GM12878 (cell line): ENCODE measurements at regions not wholly inside any gene's neighbourhood (a gene's known extent, or its start where the extent isn't known, plus 50 kb on each side); places are given as distances from the start of the nearest gene placed in this dataset.

Experiments used
- ATAC-seq: fragments of 200-7000 bp; cut with Tn5 transposase; 3 replicates; pipeline ENCODE4 v1.9.1; 2020; ENCODE audit warnings: mild to moderate bottlenecking, moderate library complexity
- BruUV-seq: library from RNA; stranded (reverse); fragments of 400-500 nt; replicated peaks from 2 replicates; lab custom pipeline; 2021; lab: Mats Ljungman, UMichigan
- CTCF ChIA-PET: fragments of 300-600 bp; sonication (Branson Sonifier 250); formaldehyde crosslinking; extraction: SDS; loops from one replicate; lab custom pipeline; 2021; ENCODE audit warnings: inconsistent platforms; lab: Yijun Ruan, JAX
- POLR2A ChIA-PET: fragments of 350-600 bp; formaldehyde crosslinking; extraction: SDS; loops from one replicate; lab custom pipeline; 2021; ENCODE audit warnings: inconsistent platforms; lab: Charles Lee
- RAD21 ChIA-PET: fragments of 300-600 bp; sonication (Branson Sonifier 250); formaldehyde crosslinking; loops from one replicate; lab custom pipeline; 2023; ENCODE audit warnings: antibody characterized with exemption; ENCODE audit not compliant: unreplicated experiment; lab: Charles Lee
- SMC1A ChIA-PET: fragments of 300-600 bp; sonication (Branson Sonifier 250); formaldehyde crosslinking; loops from one replicate; lab custom pipeline; 2023; ENCODE audit not compliant: unreplicated experiment, uncharacterized antibody; lab: Charles Lee
- DNase-seq: peaks from one replicate; pipeline ENCODE4 v3.0.0-alpha.2; 2011; ENCODE audit warnings: low read depth, low spot score
- FAIRE-seq: peaks from 3 replicates; lab custom pipeline; 2011; peaks lifted over from hg19 to GRCh38; lab: Jason Lieb, UNC
- H2AFZ ChIP-seq: 2 replicates; pipeline ENCODE4 v1.6.0; 2011; ENCODE audit warnings: low read depth, low read length, control low read depth; ENCODE audit not compliant: control insufficient read depth
- H3K27ac ChIP-seq: 2 replicates; pipeline ENCODE4 v1.5.1; 2011; ENCODE audit warnings: control low read depth; ENCODE audit not compliant: control insufficient read depth, insufficient read depth
- H3K27me3 ChIP-seq, 2 experiments: replicated peaks in 1 of 2; 2 replicates each; pipeline versions ENCODE4 v1.6.0 to v1.6.1; 2011; ENCODE audit warnings: low read length in 1 of 2; ENCODE audit not compliant: control insufficient read depth in 2 of 2, insufficient read depth in 2 of 2
- H3K36me3 ChIP-seq, 2 experiments: 2 replicates each; pipeline ENCODE4 v1.5.1; 2011; ENCODE audit warnings: low read length in 1 of 2; ENCODE audit not compliant: control insufficient read depth in 2 of 2, insufficient read depth in 2 of 2
- H3K4me1 ChIP-seq: 2 replicates; pipeline ENCODE4 v1.6.1; 2011; ENCODE audit warnings: mild to moderate bottlenecking, low read length, moderate library complexity, mixed read lengths; ENCODE audit not compliant: control insufficient read depth, insufficient read depth
- H3K4me2 ChIP-seq: 2 replicates; pipeline ENCODE4 v1.6.0; 2011; ENCODE audit warnings: control low read depth; ENCODE audit not compliant: control insufficient read depth, insufficient read depth
- H3K4me3 ChIP-seq: fragments of 200-600 bp; sonication (generic); 2 replicates; pipeline ENCODE4 v1.5.1; 2016
- H3K79me2 ChIP-seq: 2 replicates; pipeline ENCODE4 v1.6.0; 2011; ENCODE audit warnings: low read length; ENCODE audit not compliant: control insufficient read depth, insufficient read depth
- H3K9ac ChIP-seq: 2 replicates; pipeline ENCODE4 v1.8.0; 2011; ENCODE audit warnings: low read length, control low read depth, mixed read lengths; ENCODE audit not compliant: control insufficient read depth, insufficient read depth
- H3K9me3 ChIP-seq: replicated peaks from 3 replicates; pipeline ENCODE4 v1.5.1; 2011; ENCODE audit warnings: mild to moderate bottlenecking, low read length; ENCODE audit not compliant: control insufficient read depth, insufficient read depth
- H4K20me1 ChIP-seq: 2 replicates; pipeline ENCODE4 v1.6.0; 2011; ENCODE audit not compliant: control insufficient read depth, insufficient read depth
- EP300 ChIP-seq, 2 experiments: fragments of 150-350 bp in 1 of 2; IDR thresholded peaks; 2 replicates each; pipeline ENCODE4 v1.6.1; 2011 to 2012; ENCODE audit warnings: low read depth in 2 of 2, low read length in 2 of 2, borderline replicate concordance in 1 of 2, improper control_type of control experiment in 1 of 2, inconsistent platforms in 1 of 2; ENCODE audit not compliant: control insufficient read depth in 1 of 2
- SUZ12 ChIP-seq: fragments of 200-600 bp; sonication (generic); IDR thresholded peaks from one replicate; pipeline ENCODE4 v1.6.1; 2018; ENCODE audit warnings: antibody characterized with exemption, mild to moderate bottlenecking; ENCODE audit not compliant: unreplicated experiment
- YY1 ChIP-seq: IDR thresholded peaks from 2 replicates; pipeline ENCODE4 v1.6.1; 2011; ENCODE audit warnings: low read depth, mild to moderate bottlenecking, low read length
- ZZZ3 ChIP-seq: IDR thresholded peaks from 2 replicates; pipeline ENCODE4 v1.6.1; 2011; ENCODE audit warnings: low read depth; ENCODE audit not compliant: control insufficient read depth, insufficient read length
- WGBS: methylation state at CpG from one replicate; pipeline ENCODE4 v1.1.6; 2016; ENCODE audit warnings: low lambda C conversion rate; ENCODE audit not compliant: insufficient replicate concordance, insufficient coverage; ENCODE audit errors: missing lambda C conversion rate; 5-methylcytosine and 5-hydroxymethylcytosine counted together
- in situ Hi-C: fragments of 300-500 bp; cut with MboI; formaldehyde crosslinking; loops from 9 replicates; pipeline ENCODE4 v1.14.3; 2018; ENCODE audit warnings: mixed read lengths
- intact Hi-C: fragments of 100-400 bp; cut with micrococcal nuclease; formaldehyde crosslinking; loops from one replicate; pipeline ENCODE4 v1.14.2; 2022; ENCODE audit not compliant: unreplicated experiment
- TF ChIP-seq, protein P1 (sequence below): fragments of 450-650 bp; IDR thresholded peaks from 2 replicates; pipeline ENCODE4 v1.6.1; 2016; ENCODE audit warnings: mild to moderate bottlenecking
- TF ChIP-seq, protein P2 (sequence below): fragments of 450-650 bp; formaldehyde crosslinking; IDR thresholded peaks from 2 replicates; pipeline ENCODE4 v1.4.0; 2022; ENCODE audit warnings: mild to moderate bottlenecking, moderate library complexity

DNA sequence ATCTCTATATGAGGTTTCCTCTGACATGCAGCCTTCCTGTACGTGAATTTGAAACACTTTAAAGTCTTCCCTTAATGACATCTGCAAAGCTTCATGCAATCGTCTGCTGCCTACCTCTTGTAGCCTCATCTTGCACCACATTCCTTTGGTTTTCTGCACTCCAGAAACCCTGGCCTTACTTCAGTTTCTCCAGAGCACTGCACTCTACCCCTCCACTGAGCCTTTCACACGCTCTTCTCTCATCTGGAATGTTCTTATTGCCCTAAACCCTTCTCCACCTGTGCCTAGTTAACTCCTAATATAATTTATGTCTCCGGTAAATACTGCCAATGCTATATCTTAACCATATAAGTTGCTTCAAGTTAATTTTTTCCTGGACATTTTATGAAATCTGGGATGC lies 168.8 kb upstream of the SLC27A6 start:
- DNase-seq (no peak), ATAC-seq (no peak), FAIRE-seq (no peak)
- CTCF ChIA-PET: no interaction called here
- SMC1A ChIA-PET: no interaction called here
- H3K4me2 ChIP-seq: no peak overlapping the region
- H3K27ac ChIP-seq: no peak overlapping the region
- no peaks in the 10 kb centered on the region for H3K36me3 ChIP-seq
- no peaks in the 10 kb centered on the region for H3K27me3 ChIP-seq
- WGBS: 16% methylated on average over 4 of the region's 4 CpGs
- H3K4me3 ChIP-seq: no peak overlapping the region
- BruUV-seq: no TSS peak
- no peak overlapping the region for H2AFZ ChIP-seq
- RAD21 ChIA-PET: no interaction called here
- no peak overlapping the region for H3K9ac ChIP-seq
- no peaks in the 10 kb centered on the region for H3K4me1 ChIP-seq
- no peak for TF ChIP-seq ZZZ3
- no peaks in the 10 kb centered on the region for H3K9me3 ChIP-seq
- intact Hi-C loops: no loop called here
- H4K20me1 ChIP-seq: no peaks in the 10 kb centered on the region
- POLR2A ChIA-PET: no interaction called here
- in situ Hi-C loops: no loop called here
- H3K79me2 ChIP-seq: no peaks in the 10 kb centered on the region

DNA sequence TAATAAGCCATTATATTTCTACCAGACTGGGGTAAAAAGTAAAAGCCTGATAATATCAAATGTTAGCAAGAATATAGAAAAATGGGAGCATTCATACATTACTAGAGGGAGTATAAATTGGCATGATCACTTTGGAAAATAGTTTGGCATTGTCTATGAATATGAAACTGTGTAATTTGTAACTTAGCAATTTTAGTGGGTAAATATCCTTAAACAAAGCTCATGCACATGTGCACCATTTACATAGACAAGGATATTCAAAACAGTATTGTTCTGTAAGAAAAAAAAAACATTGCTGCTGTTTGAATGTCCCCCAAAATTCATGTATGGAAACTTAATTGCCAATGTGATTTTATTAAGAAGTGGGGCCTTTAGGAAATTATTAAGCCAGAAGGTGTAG lies 166.4 kb upstream of the SLC27A6 start:
- no peak overlapping the region for H3K27ac ChIP-seq
- H3K27me3 ChIP-seq: no peaks in the 10 kb centered on the region
- RAD21 ChIA-PET: no interaction called here
- no peaks in the 10 kb centered on the region for H4K20me1 ChIP-seq
- no peaks in the 10 kb centered on the region for H3K79me2 ChIP-seq
- H3K4me2 ChIP-seq: no peak overlapping the region
- TF ChIP-seq EP300 (IDR thresholded peaks at IDR 0.05; ENCODE audit: borderline replicate concordance in 1 of 2, control insufficient read depth in 1 of 2, low read depth in 2 of 2, low read length in 2 of 2) (no peak), YY1 (no peak), SUZ12 (no peak)
- TF ChIP-seq, protein P1, sequence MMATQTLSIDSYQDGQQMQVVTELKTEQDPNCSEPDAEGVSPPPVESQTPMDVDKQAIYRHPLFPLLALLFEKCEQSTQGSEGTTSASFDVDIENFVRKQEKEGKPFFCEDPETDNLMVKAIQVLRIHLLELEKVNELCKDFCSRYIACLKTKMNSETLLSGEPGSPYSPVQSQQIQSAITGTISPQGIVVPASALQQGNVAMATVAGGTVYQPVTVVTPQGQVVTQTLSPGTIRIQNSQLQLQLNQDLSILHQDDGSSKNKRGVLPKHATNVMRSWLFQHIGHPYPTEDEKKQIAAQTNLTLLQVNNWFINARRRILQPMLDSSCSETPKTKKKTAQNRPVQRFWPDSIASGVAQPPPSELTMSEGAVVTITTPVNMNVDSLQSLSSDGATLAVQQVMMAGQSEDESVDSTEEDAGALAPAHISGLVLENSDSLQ: no peak
- TF ChIP-seq, protein P2, sequence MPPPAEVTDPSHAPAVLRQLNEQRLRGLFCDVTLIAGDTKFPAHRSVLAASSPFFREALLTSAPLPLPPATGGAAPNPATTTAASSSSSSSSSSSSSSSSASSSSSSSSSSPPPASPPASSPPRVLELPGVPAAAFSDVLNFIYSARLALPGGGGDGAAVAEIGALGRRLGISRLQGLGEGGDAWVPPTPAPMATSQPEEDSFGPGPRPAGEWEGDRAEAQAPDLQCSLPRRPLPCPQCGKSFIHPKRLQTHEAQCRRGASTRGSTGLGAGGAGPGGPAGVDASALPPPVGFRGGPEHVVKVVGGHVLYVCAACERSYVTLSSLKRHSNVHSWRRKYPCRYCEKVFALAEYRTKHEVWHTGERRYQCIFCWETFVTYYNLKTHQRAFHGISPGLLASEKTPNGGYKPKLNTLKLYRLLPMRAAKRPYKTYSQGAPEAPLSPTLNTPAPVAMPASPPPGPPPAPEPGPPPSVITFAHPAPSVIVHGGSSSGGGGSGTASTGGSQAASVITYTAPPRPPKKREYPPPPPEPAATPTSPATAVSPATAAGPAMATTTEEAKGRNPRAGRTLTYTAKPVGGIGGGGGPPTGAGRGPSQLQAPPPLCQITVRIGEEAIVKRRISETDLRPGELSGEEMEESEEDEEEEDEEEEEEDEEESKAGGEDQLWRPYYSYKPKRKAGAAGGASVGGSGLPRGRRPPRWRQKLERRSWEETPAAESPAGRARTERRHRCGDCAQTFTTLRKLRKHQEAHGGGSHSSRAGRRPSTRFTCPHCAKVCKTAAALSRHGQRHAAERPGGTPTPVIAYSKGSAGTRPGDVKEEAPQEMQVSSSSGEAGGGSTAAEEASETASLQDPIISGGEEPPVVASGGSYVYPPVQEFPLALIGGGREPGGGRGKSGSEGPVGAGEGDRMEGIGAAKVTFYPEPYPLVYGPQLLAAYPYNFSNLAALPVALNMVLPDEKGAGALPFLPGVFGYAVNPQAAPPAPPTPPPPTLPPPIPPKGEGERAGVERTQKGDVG: no peak
- no peak for DNase-seq
- in situ Hi-C loops (no loop called here), intact Hi-C loops (no loop called here)
- POLR2A ChIA-PET: no interaction called here
- no peak overlapping the region for H2AFZ ChIP-seq
- FAIRE-seq: no peak
- BruUV-seq: no TSS peak
- no peaks in the 10 kb centered on the region for H3K9me3 ChIP-seq
- no peaks in the 10 kb centered on the region for H3K36me3 ChIP-seq
- H3K4me1 ChIP-seq: no peaks in the 10 kb centered on the region
- no peak overlapping the region for H3K4me3 ChIP-seq
- no peak for ATAC-seq
- CTCF ChIA-PET: interaction anchor here (0.6 kb wide), 1 partner anchor 8 kb away, joined by 3 read pairs; no protein-coding TSS in a partner anchor
- SMC1A ChIA-PET: no interaction called here
- no peak overlapping the region for H3K9ac ChIP-seq
